GM21360 (cell line): ENCODE measurements at regions not wholly inside any gene's neighbourhood (a gene's known extent, or its start where the extent isn't known, plus 50 kb on each side); places are given as distances from the start of the nearest gene placed in this dataset.
"Not testable (repeated sequence)": the region's sequence is repeated elsewhere in the genome, so short reads cannot be mapped to it uniquely, and the experiment has no call there.

Experiments used
- ATAC-seq: cut with Tn5 transposase; IDR thresholded peaks from one replicate; pipeline ENCODE4 v1.9.1; 2021; ENCODE audit warnings: mild to moderate bottlenecking, moderate library complexity; ENCODE audit not compliant: unreplicated experiment

GRCh38 chr14:31911160-31911559, 165.9 kb upstream of the ARHGAP5 start:
- ATAC-seq, result no peak

- ATAC-seq, result no peak
Measured at GRCh38 chr14:31913370-31913769, 163.7 kb upstream of the ARHGAP5 start.

GRCh38 chr14:31918289-31918688, 158.8 kb upstream of the ARHGAP5 start:
- ATAC-seq, result not testable (repeated sequence)

GRCh38 chr14:31920001-31920400, 157.1 kb upstream of the ARHGAP5 start:
- ATAC-seq, result no peak

GRCh38 chr14:31920989-31921650, 156.0 kb upstream of the ARHGAP5 start:
- ATAC-seq, result no peak

GRCh38 chr14:31921721-31922120, 155.4 kb upstream of the ARHGAP5 start:
- ATAC-seq, result no peak

GRCh38 chr14:31926123-31926522, 151.0 kb upstream of the ARHGAP5 start:
- ATAC-seq, result no peak

- no peak for ATAC-seq
Measured at GRCh38 chr14:31926652-31927347, 150.3 kb upstream of the ARHGAP5 start.

- ATAC-seq, result no peak
Measured at GRCh38 chr14:31927348-31927832, 149.7 kb upstream of the ARHGAP5 start.

- no peak for ATAC-seq
Measured at GRCh38 chr14:31930070-31930469, 147.0 kb upstream of the ARHGAP5 start.

- ATAC-seq, result no peak
Measured at GRCh38 chr14:31930493-31931240, 146.4 kb upstream of the ARHGAP5 start.

- ATAC-seq, result no peak
Measured at GRCh38 chr14:31932675-31933074, 144.4 kb upstream of the ARHGAP5 start.

GRCh38 chr14:31933716-31934115, 143.4 kb upstream of the ARHGAP5 start:
- ATAC-seq, result no peak

- ATAC-seq, result no peak
Measured at GRCh38 chr14:31934767-31935266, 142.3 kb upstream of the ARHGAP5 start.

- ATAC-seq, result no peak
Measured at GRCh38 chr14:31935391-31935790, 141.7 kb upstream of the ARHGAP5 start.

GRCh38 chr14:31936115-31936514, 141.0 kb upstream of the ARHGAP5 start:
- ATAC-seq, result no peak

GRCh38 chr14:31937730-31938346, 139.3 kb upstream of the ARHGAP5 start:
- peak; percentile 98 for ATAC-seq

- ATAC-seq, result no peak
Measured at GRCh38 chr14:31939934-31940333, 137.2 kb upstream of the ARHGAP5 start.

- ATAC-seq, result no peak
Measured at GRCh38 chr14:31941487-31941886, 135.6 kb upstream of the ARHGAP5 start.

- no peak for ATAC-seq
Measured at GRCh38 chr14:31942166-31942841, 134.8 kb upstream of the ARHGAP5 start.
